ENCODE measurements at regions not wholly inside any gene's neighbourhood (a gene's known extent, or its start where the extent isn't known, plus 50 kb on each side); places are given as distances from the start of the nearest gene placed in this dataset.

DNA sequence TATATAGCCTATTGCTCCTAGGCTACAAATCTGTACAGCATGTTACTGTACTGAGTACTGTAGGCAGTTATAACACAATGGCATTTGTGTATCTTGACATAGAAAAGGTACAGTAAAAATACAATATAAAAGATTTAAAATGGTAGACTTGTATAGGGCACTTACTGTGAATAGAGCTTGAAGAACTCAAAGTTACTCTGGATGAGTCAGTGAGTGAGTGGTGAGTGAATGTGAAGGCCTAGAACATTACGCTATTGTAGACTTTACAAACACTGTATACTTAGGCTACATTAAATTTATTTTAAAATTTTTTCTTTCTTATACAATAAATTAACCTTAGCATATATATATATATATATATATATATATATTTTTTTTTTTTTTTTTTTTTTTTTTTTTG lies 140.0 kb upstream of the UBE2E1 start:
- DNase-seq, result no peak

DNA sequence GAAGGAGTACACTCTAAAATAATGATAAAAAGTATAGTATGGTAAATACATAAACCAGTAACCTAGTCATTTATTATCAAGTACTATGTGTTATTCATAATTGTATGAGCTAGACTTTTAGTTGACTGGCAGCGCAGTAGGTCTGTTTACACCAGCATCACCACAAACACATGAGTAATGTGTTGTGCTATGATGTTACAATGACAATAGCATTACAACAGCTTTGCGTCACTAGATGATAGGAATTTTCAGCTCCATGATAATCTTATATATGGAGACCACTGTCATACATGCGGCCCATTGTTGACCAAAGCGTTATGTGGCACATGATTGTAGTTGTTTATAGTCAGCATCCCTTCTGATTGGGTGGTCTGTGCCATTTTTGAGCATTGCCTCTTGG lies 138.9 kb upstream of the UBE2E1 start:
- DNase-seq, result no peak

DNA sequence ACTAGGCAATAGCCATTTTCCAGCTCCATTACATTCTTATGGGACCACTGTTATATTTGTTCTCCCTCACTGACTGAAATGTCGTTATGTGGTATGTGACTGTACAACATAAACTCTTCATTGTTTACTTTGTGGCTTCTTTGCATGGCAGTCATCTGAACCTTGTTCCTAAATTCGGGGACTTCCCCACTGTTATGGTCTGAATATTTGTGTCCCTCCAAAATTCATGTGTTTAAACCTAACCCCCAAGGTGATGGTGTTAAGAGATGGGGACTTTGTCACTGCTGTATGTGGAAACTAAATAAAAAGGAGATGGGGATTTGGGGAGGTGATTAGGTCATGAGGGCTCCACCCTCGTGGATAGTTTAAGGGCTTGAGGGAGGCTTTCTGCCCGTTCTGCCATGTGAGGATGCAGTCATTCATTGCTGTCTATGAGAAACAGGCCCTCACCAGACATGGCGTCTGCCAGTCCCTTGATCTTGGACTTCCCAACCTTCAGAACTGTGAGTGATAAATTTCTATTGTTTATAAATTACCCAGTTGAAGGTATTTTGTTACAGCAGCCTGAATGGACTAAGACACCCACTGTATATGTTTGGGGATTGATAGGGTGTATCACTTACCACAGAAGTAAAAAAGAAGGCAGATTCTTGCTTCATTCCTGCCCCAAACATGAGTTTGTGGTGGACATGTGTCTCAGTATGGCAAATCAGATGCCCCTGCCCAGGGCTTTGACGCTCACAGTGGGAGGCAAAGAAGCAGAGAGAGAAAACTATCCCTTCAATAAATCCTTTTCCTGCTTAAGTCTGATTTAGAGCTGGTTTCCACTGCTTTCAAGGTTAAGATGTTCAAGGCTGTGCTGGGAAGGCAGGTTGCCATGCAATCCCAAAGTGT lies 138.0 kb upstream of the UBE2E1 start:
- no peak for DNase-seq

DNA sequence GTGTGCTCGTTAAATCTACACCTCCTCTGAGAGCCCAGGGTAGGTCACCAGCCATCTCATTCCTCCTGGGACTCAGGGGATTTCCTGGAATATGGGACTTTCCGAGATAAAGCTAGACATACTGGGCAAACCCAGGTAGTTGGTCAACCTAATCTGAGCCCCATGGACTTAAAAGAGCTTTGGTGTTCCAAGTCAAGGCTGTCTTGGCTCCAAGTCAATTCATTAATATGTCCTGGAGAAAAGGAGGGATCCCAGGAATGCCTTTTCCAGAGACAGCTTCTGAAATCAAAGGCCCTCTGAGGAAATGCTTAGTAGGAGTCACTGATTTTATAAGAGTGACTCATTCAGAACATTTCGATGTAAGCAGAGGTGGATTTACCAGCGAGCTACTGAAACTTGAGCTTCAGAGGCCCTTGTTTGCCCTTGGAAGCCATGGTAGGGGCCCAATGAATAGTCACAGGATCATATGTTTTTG lies 137.3 kb upstream of the UBE2E1 start:
- DNase-seq, result no peak

DNA sequence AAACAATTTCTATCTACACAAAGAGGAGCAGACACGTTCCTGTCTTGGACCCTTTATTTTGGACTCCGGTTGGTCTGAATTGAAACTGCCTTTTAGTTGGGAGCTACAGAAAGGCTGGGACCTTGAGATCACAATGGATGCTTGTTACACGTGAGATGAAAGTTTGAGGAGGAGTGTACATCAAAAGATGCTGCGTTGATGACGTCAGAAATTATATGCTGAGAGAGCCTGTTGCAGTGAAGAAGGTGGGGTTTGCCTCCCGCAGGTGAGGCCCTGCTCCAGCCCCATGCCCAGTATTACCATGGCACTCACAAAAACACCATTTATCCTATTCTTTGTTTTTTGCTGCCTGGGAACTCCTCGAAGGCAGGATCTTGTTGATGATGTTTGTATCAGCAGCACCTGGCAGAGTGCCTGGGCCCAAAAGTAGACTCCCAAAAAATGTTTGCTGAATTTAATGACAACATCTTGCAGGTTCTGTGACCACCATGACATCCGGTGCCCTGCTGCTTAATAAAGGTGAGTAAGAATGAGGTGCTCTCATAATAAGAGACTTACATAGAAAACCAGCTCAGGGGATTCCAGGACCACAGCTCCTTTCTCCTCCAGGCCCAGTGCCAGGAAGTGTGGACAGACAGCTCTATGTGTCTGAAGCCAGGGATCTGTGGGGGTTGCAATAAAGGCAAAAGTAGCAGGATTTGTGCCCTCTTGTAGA lies 136.1 kb upstream of the UBE2E1 start:
- no peak for DNase-seq

DNA sequence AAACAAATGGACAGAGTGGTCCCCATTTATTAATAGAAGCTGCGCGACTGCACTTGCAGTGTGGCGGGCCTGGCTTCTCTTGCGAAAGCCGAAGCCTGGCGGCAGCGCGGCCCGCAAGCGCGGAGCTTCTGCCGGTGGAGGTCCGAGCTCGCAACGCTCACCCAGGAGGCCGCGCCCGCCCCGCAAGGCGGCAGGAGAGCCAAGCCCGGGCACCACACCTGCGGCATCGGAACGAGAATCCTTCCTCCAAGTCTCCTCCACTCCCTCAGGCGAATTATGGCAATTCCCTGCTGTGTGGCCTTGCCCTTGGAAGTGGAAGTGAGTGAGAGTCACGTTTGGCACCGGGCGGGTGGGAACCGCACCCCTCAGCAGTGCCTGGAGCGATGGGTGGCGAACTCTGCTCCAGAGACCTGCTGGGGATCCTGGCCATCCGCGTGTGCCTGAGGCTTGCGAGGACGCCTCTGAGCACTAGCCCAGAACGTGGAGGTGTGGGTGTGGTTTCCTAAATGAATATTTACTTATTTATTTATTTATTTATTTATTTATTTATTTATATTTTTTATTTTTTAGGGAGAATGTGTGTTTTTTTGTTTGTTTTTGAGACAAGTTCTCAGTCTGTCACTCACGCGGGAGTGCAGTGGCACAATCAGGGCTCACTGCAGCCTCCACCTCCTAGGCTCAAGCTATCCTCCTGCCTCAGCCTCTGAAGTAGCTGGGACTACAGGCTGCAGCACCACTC lies 133.7 kb upstream of the UBE2E1 start:
- DNase-seq, result no peak

DNA sequence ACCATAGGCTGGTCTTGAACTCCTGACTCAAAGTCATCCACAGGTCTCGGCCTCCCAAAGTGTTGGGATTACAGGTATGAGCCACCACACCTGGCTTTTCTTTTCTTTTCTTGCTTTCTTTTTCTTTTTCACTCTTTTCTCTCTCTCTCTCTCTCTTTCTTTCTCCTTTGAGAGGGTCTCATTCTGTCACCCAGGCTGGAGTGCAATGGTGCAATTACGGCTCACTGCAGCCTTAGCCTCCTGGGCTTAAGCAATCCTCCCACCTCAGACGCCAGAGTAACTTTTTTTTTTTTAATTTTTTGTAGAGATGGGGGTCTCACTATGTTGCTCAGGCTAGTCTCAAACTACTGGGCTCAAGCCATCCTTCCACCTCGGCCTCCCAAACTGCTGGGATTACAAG lies 133.1 kb upstream of the UBE2E1 start:
- no peak for DNase-seq

DNA sequence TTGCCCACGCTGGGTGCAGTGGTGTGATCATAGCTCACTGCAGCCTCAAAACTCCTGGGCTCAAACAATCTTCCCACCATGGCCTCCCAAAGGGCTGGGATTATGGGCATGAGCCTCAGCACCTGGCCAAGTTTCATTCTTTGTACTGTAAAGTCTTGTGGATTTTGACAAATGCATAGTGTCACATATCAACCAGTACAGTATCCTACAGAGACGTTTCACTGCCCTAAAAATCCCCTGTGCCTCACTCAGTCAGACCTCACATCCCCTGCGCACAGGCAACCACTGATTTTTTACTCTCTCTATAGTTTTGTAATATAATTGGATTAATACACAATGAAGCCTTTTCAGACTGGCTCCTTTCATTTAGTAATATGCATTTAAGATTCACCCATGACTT lies 130.7 kb upstream of the UBE2E1 start:
- no peak for DNase-seq

DNA sequence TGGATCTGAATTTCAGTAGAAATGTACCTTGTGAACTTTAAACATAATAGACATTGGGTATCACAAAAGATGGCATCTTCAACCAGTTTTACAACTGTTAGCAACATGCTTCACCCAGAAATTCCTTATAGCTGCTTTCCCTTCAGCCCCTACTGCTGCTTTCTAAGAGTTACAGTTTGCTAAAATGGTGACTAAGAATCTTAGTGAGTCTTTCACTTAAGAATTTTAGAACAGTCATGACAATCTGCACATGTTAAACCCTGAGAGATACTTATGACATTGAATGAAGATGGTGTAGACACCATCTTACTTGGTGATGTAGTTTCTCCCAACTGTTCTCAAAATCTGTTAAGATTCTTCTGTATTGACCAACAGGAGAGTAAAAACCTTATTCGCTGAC lies 129.7 kb upstream of the UBE2E1 start:
- no peak for DNase-seq

DNA sequence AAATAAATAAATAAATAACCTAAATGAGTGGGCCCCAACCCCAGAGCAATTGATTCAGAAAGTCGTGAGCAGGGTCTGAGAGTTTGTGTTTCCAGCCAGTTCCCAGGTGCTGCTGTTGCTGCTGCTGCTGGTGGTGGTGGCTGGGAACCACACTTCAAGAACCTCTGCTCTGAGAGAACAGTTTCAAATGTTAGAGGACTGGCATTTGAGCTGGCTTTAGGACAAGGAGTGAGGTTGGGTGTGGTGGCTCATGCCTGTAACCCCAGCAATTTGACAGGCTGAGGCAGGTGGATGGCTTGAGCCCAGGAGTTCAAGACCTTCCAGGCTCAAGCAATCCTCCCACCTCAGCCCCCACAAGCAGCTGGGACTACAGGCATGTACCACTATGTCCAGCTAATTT lies 123.1 kb upstream of the UBE2E1 start:
- no peak for DNase-seq

DNA sequence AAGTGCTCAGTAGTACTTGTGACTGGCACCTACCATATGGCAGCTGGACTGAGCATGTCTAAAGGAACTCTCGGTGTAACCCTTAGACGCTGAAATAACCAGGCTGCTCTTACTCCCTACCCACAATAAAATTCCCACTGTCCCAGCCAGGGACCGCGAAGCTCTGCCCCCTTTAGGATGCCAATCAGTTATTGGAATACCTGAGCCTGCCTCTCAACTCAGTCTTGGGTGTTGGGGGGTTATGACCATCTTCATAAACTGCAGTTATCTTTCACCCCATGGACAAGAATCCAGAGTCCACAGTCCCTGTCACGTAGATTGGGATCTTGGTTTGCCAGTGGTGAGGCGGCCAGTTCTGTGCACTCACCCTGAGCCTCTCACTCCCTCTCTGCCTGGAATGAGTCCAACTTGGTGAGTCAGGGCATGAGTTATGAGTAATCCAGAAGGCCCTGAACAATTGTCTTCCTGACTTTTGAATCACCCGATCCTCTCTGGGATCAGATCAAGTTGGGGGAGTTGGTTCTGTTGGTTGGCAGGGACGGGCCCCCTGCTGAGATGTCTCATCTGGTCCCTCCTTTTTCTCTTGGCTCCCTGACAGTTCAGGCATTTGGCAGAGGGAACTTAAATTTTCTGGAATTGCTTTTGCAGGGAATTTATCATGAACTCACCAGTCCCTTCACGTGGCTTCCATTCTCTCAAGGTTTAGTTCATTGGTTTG lies 120.1 kb upstream of the UBE2E1 start:
- peak; percentile 59 for DNase-seq

DNA sequence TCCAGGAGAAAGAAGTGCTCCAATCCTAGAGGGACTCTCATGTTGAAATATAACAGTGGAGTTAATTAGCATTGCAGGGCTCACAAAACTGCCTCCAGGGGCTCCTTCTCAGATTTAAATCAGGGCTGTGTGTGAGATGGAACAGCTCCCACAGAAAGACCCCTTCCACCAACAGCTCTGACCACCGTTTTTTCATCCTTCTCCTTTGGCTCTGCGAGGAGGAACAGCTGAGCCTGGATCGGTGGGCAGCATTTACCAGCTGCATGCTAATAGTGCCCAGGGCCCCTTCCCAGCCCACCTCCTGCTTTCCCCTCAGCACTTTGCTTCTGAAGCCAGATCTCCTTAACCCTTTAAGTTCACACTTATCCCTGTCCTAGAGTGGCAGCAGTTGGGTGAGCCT lies 119.2 kb upstream of the UBE2E1 start:
- no peak for DNase-seq

DNA sequence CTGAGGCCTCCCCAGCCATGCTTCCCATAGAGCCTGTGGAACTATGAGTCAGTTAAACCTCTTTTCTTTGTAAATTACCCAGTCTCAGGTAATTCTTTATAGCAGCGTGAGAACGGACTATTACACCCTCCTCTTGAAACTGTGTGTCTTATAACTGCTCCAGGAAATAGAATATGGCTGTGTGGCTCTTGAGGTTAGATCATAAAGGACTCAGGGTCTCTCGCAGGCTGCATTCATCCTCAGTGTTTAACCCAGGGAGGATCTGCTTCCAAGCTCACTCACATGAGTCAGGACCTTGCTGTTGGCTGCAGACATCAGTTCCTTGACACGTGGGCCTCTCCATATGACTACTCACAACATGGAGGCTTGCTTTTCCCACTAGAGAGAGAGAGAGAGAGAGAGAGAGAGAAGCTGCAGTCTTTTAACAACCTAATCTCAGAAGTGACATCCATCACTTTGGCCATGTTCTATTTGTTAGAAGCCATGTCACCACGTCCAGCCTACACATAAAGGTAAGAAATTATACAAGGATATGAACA lies 114.3 kb upstream of the UBE2E1 start:
- no peak for DNase-seq

DNA sequence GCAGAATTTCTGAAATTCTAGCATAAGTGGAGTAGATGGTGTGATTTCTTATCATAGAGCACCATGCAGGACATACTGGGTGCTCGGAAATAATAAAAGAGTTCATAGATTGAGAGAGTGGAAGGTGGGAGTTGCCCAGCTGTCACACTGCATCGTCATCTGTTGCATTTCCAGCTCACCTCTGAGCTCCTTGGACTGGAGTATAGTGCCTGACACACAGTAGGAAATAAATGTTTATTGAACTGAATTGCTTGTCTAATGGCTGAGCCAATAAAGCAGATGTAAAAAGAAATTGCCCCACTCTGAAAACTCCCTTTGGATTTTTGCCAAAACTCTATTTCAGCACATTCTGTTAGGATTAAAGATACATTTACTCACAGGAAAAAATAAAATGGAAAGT lies 108.9 kb upstream of the UBE2E1 start:
- no peak for DNase-seq

DNA sequence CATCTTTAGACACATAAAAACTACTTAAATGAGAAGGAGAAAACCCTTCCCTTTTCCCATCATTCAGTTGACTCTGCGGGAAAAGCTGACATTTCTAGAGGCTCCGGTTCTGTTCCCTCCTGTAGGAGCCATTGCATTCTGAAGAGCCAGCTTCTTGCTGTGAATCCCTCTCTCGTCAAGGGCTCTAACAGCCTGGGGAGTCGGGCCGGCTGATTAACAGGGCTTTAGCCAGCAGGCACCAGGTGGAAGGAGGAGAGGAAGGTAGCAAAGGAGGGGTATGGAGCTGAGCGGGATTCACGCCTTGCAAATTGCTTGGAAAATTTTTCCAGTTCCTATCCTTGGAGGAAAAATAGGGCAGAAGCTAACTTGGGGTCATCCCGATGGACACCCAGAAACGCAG lies 108.3 kb upstream of the UBE2E1 start:
- DNase-seq, result no peak

DNA sequence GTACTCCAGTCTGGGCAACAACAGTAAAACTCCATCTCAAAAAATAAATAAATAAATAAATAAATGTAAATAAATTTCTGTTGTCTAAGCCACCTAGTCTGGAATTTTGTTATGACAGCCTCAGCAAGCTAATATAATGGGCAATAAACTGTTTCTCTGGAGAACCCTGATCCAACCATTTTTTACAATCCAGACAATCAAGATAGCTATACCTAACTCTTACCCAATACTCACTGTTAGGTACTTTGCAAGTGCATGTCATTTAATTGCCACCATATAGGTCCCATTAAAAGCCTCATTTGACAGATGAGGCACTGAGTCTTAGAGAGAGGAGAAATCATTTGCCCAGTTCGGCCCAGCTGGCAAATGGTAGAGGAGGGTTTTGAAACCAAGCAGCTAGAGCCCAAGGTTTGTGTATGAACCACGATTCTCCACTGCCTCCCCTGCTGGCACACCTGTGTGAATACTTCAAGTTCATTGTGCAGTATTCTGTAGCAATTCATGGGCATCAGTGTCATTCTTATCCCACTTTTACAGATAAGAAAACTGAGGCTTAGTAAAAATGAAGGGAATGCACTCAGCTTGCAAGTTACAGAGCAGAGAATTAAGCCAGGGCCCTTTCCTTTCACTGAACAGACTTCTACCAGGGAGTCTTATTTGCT lies 107.0 kb upstream of the UBE2E1 start:
- no peak for DNase-seq

DNA sequence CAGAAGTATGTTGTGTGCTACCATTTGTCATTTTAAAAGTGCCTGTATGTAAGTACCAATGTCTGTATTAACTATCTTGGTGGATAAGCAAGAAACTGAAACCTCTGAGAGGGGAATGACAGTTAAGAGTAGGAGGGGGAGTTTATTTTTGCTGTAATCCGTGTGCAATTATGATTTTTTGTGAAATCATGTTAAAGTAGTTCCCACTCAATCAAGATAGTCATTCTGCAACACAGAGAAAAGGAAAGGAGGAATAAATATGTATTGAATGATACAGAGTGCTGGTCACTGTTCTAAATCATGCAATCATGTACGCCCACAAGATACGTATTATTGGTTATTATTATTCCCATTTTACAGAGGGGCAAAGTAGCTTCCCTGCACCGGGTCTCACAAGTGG lies 105.1 kb upstream of the UBE2E1 start:
- no peak for DNase-seq

DNA sequence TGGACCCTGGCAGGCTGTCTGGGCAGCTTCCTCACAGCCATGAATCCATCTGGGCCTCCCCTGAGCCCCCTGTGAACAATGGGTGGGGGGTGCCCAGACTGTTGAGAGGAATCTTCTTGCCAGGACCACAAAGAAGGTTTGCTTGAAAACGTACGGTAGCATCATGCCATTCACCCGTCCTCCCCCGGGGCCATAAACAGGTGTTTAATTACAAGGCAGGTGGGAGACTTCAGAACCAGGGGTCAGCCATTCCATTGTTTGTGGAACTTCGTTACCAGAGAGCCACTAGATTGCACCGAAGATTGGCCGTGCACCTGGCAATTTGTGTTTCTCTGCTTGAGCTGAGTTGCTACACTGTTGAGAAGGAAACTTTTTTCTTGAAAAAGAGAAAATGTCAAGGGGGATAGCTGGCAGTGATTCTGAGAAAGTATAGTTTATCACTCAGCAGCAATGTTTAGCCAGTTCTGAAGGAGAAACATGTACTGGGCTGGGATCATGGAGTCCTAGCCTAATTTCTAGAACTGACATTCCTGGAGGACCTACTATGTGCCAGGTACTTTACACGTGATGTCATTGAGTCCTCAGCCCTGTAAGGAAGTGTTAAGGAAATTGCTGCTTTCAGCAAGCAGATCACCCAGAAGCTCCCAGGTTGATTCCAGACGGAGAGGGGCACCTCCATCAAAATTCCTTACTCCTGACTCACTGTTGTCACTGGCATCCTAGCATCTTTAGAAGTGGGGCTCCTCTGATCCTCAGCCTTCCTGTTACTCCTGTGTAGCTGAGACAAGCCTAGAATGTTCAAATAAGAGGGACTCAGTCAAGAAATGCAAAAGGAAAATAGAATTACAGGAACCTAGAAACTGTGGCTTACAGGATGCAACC lies 103.8 kb upstream of the UBE2E1 start:
- no peak for DNase-seq

DNA sequence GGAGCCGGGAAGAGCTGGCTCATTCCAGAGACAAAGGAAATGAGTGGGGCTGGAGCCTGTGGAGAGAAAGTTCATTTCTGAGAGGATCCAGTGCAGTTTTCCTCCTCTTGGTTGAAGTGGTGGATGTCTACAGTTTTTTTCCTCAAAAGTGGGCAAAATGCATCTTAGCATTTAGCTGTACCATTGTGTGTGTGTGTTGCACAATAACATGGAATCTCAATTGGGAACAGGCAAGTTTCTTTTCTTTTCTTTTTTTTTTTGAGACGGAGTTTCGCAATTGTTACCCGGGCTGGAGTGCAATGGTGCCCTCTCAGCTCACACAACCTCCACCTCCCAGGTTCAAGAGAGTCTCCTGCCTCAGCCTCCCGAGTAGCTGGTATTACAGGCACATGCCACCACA lies 101.5 kb upstream of the UBE2E1 start:
- DNase-seq, result no peak

DNA sequence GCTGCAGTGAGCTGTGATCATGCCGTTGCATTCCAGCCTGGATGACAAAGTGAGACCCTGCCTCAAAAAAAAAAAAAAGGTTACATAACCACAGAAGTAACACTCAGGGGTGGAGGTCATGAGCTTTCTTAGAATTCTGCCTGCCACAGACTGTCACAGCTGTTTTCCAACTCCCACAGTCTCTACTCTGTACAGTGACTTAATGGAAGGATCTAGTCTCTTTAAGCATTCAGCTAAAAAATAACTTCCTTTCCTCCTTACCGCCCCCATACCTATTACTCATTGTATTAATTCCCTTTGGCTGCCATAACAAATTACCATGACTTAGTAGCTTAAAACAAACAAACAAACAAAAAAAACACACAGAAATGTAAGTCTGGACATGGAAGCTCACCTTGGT lies 99.6 kb upstream of the UBE2E1 start:
- DNase-seq, result no peak

DNA sequence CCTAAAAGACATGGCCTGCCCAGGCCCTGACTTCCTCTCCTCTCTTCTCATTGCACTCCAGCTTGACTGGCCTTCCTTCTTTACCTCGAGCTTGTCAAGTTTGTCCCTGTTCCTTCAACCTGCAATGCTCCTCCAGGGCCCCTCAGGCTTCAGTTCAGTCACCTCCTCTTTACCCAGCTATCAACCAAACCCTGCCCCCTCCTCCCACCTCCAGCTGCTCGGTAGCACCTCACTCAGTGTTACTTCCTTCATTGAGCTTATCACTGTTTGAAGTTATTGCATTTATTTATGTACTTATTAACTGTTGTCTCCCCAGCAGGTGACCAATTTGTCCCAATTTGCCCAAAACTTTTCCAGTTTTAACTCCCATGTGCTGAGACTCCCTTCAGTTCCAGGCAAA lies 95.8 kb upstream of the UBE2E1 start:
- no peak for DNase-seq
